Astrocyte (in vitro differentiated cells and primary cell): ENCODE measurements at regions not wholly inside any gene's neighbourhood (a gene's known extent, or its start where the extent isn't known, plus 50 kb on each side); places are given as distances from the start of the nearest gene placed in this dataset.

Experiments
- EZH2 ChIP-seq: IDR thresholded peaks from 2 replicates; pipeline ENCODE4 v1.6.1; 2012; ENCODE audit warnings: mild to moderate bottlenecking, low read length, inconsistent platforms; ENCODE audit not compliant: insufficient read depth
- TF ChIP-seq, protein P1 (sequence below): IDR thresholded peaks from 2 replicates; pipeline ENCODE4 v1.5.1; 2011; ENCODE audit warnings: low read depth, mild to moderate bottlenecking, inconsistent platforms, low read length, moderate library complexity; ENCODE audit not compliant: insufficient read depth

DNA sequence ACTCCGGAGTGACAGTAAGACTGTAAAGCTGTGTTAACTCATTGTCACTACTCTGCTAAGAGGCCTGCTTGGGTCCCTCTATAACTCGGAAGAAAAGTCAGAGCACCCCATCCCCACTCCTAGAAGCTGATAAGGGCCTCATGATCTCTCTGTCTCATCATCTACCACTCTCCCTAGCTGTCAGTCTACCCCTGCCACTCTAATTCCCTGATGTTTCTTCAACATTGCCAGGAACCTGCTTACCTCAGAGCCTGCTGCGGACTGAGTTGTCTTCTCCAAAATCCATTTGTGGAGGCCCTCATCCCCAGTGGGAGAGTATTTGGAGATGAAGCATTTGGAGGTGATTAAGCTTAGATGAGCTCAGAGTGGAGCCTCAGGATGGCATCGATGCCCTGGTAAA, 1092.2 kb downstream of the TBC1D22A start:
- TF ChIP-seq, protein P1, sequence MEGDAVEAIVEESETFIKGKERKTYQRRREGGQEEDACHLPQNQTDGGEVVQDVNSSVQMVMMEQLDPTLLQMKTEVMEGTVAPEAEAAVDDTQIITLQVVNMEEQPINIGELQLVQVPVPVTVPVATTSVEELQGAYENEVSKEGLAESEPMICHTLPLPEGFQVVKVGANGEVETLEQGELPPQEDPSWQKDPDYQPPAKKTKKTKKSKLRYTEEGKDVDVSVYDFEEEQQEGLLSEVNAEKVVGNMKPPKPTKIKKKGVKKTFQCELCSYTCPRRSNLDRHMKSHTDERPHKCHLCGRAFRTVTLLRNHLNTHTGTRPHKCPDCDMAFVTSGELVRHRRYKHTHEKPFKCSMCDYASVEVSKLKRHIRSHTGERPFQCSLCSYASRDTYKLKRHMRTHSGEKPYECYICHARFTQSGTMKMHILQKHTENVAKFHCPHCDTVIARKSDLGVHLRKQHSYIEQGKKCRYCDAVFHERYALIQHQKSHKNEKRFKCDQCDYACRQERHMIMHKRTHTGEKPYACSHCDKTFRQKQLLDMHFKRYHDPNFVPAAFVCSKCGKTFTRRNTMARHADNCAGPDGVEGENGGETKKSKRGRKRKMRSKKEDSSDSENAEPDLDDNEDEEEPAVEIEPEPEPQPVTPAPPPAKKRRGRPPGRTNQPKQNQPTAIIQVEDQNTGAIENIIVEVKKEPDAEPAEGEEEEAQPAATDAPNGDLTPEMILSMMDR: no peak
- TF ChIP-seq EZH2: no peak
